ENCODE measurements at regions not wholly inside any gene's neighbourhood (a gene's known extent, or its start where the extent isn't known, plus 50 kb on each side); places are given as distances from the start of the nearest gene placed in this dataset.
"Not testable (repeated sequence)": the region's sequence is repeated elsewhere in the genome, so short reads cannot be mapped to it uniquely, and the experiment has no call there.

- no peak for DNase-seq (ENCODE audit: low read depth)
These were observed 255.3 kb upstream of the GJE1 start for GRCh38 chr6:141877275-141877983.

GRCh38 chr6:141874930-141875602, 257.7 kb upstream of the GJE1 start:
- peak; percentile 4 for DNase-seq (ENCODE audit: low read depth)

GRCh38 chr6:141869509-141869908, 263.2 kb upstream of the GJE1 start:
- DNase-seq (ENCODE audit: low read depth): not testable (repeated sequence)

GRCh38 chr6:141867767-141868166, 265.0 kb upstream of the GJE1 start:
- DNase-seq (ENCODE audit: low read depth): no peak

- peak; percentile 17 for DNase-seq (ENCODE audit: low read depth)
These were observed 265.8 kb upstream of the GJE1 start for GRCh38 chr6:141866731-141867497.

GRCh38 chr6:141851063-141851462, 281.7 kb upstream of the GJE1 start:
- DNase-seq (ENCODE audit: low read depth): no peak

GRCh38 chr6:141848029-141848890, 284.5 kb upstream of the GJE1 start:
- no peak for DNase-seq (ENCODE audit: low read depth)

GRCh38 chr6:141846639-141847038, 286.1 kb upstream of the GJE1 start:
- DNase-seq (ENCODE audit: low read depth): no peak

GRCh38 chr6:141843178-141843834, 289.4 kb upstream of the GJE1 start:
- no peak for DNase-seq (ENCODE audit: low read depth)

- DNase-seq (ENCODE audit: low read depth): no peak
These were observed 299.6 kb upstream of the GJE1 start for GRCh38 chr6:141833001-141833655.

- no peak for DNase-seq (ENCODE audit: low read depth)
These were observed 302.2 kb upstream of the GJE1 start for GRCh38 chr6:141830530-141830929.

- no peak for DNase-seq (ENCODE audit: low read depth)
These were observed 303.0 kb upstream of the GJE1 start for GRCh38 chr6:141829566-141830360.

GRCh38 chr6:141824350-141824749, 308.4 kb upstream of the GJE1 start:
- DNase-seq (ENCODE audit: low read depth): no peak

- not testable (repeated sequence) for DNase-seq (ENCODE audit: low read depth)
These were observed 317.7 kb upstream of the GJE1 start for GRCh38 chr6:141815039-141815438.

GRCh38 chr6:141809901-141810300, 322.8 kb upstream of the GJE1 start:
- no peak for DNase-seq (ENCODE audit: low read depth)

GRCh38 chr6:141808662-141809061, 324.1 kb upstream of the GJE1 start:
- DNase-seq (ENCODE audit: low read depth): no peak

- DNase-seq (ENCODE audit: low read depth): not testable (repeated sequence)
These were observed 331.8 kb upstream of the GJE1 start for GRCh38 chr6:141800973-141801372.

GRCh38 chr6:141790921-141791320, 341.8 kb upstream of the GJE1 start:
- no peak for DNase-seq (ENCODE audit: low read depth)

GRCh38 chr6:141788096-141788495, 344.6 kb upstream of the GJE1 start:
- no peak for DNase-seq (ENCODE audit: low read depth)

- no peak for DNase-seq (ENCODE audit: low read depth)
These were observed 349.1 kb upstream of the GJE1 start for GRCh38 chr6:141783585-141783984.
